Neural cell (in vitro differentiated cells): ENCODE measurements at regions not wholly inside any gene's neighbourhood (a gene's known extent, or its start where the extent isn't known, plus 50 kb on each side); places are given as distances from the start of the nearest gene placed in this dataset.

ENCODE experiments used
- H2AFZ ChIP-seq: fragments of 200-600, 300-800 bp; sonication (generic), shearing (Covaris generic); 2 replicates; pipeline ENCODE4 v1.6.0; 2014; ENCODE audit warnings: low read depth, mild to moderate bottlenecking, antibody characterized with exemption, low read length, moderate library complexity
- H3F3A ChIP-seq: fragments of 200-600 bp; shearing (Covaris generic); 2 replicates; pipeline ENCODE4 v1.6.1; 2016; ENCODE audit warnings: mild to moderate bottlenecking, moderate library complexity, mixed read lengths, antibody characterized with exemption, low read length; ENCODE audit not compliant: insufficient read depth, poor library complexity, severe bottlenecking
- H3K27ac ChIP-seq: fragments of 200-600, 300-800 bp; sonication (generic), shearing (Covaris generic); 2 replicates; pipeline ENCODE4 v1.5.1; 2014; ENCODE audit warnings: mild to moderate bottlenecking, low read length, moderate library complexity
- H3K27me3 ChIP-seq: fragments of 300-800, 200-600 bp; sonication (generic), shearing (Covaris generic); 2 replicates; pipeline ENCODE4 v1.6.0; 2014; ENCODE audit warnings: mild to moderate bottlenecking, low read depth, low read length, moderate library complexity; ENCODE audit not compliant: insufficient read depth
- H3K36me3 ChIP-seq: fragments of 300-800, 200-600 bp; sonication (generic), shearing (Covaris generic); 2 replicates; pipeline ENCODE4 v1.5.1; 2014; ENCODE audit warnings: mild to moderate bottlenecking, antibody characterized with exemption, low read length, moderate library complexity; ENCODE audit not compliant: insufficient read depth
- H3K4me2 ChIP-seq: fragments of 300-800, 200-600 bp; sonication (generic), shearing (Covaris generic); 2 replicates; pipeline ENCODE4 v1.6.0; 2014; ENCODE audit warnings: mild to moderate bottlenecking, low read length
- H3K4me3 ChIP-seq: fragments of 300-800, 200-600 bp; sonication (generic), shearing (Covaris generic); 2 replicates; pipeline ENCODE4 v1.5.1; 2014; ENCODE audit warnings: mild to moderate bottlenecking, low read length, moderate library complexity
- H3K79me2 ChIP-seq: fragments of 200-600 bp; shearing (Covaris generic); replicated peaks from 2 replicates; pipeline ENCODE4 v1.6.0; 2014; ENCODE audit warnings: mild to moderate bottlenecking, low read length, moderate library complexity; ENCODE audit not compliant: insufficient read depth
- H3K9ac ChIP-seq: fragments of 300-800, 200-600 bp; sonication (generic), shearing (Covaris generic); 2 replicates; pipeline ENCODE4 v1.6.1; 2016; ENCODE audit warnings: mild to moderate bottlenecking, low read length, mixed read lengths
- H3K9me2 ChIP-seq: fragments of 200-600 bp; shearing (Covaris generic); 2 replicates; pipeline ENCODE4 v1.6.1; 2016; ENCODE audit warnings: mild to moderate bottlenecking, low read length, mixed read lengths; ENCODE audit not compliant: insufficient read depth
- H3K9me3 ChIP-seq: fragments of 200-600, 300-800 bp; sonication (generic), shearing (Covaris generic); 2 replicates; pipeline ENCODE4 v1.6.1; 2016; ENCODE audit warnings: mild to moderate bottlenecking, mixed run types, low read length, moderate library complexity, mixed read lengths
- H4K20me1 ChIP-seq: fragments of 200-600 bp; shearing (Covaris generic); 2 replicates; pipeline ENCODE4 v1.6.1; 2016; ENCODE audit warnings: mild to moderate bottlenecking, mixed run types; ENCODE audit not compliant: insufficient read depth
- EP300 ChIP-seq: fragments of 450-650 bp; conservative IDR thresholded peaks from 2 replicates; pipeline ENCODE4 v1.6.1; 2014; ENCODE audit warnings: antibody characterized with exemption, mild to moderate bottlenecking, moderate library complexity; ENCODE audit not compliant: poor library complexity, severe bottlenecking
- EZH2 ChIP-seq: fragments of 200-600, 300-800 bp; shearing (Covaris generic), sonication (generic); IDR thresholded peaks from 2 replicates; pipeline ENCODE4 v1.6.1; 2014; ENCODE audit warnings: antibody characterized with exemption, low read length, borderline replicate concordance, mild to moderate bottlenecking; ENCODE audit not compliant: insufficient read depth, poor library complexity, severe bottlenecking
- MXI1 ChIP-seq: fragments of 450-650 bp; conservative IDR thresholded peaks from 2 replicates; pipeline ENCODE4 v1.6.1; 2014; ENCODE audit warnings: antibody characterized with exemption, mild to moderate bottlenecking; ENCODE audit not compliant: poor library complexity, severe bottlenecking
- POLR2AphosphoS5 ChIP-seq: IDR thresholded peaks from 2 replicates; pipeline ENCODE4 v1.6.1; 2012
- RAD21 ChIP-seq: fragments of 450-650 bp; conservative IDR thresholded peaks from 2 replicates; pipeline ENCODE4 v1.6.1; 2014; ENCODE audit warnings: antibody characterized with exemption, mild to moderate bottlenecking, moderate library complexity
- SMC3 ChIP-seq: fragments of 450-650 bp; conservative IDR thresholded peaks from 2 replicates; pipeline ENCODE4 v1.6.1; 2014; ENCODE audit warnings: antibody characterized with exemption, mild to moderate bottlenecking, moderate library complexity; ENCODE audit not compliant: poor library complexity
- TAF1 ChIP-seq: IDR thresholded peaks from 2 replicates; pipeline ENCODE4 v1.6.1; 2012; ENCODE audit warnings: low read depth
- TF ChIP-seq, protein P1 (sequence below): fragments of 450-650 bp; IDR thresholded peaks from 2 replicates; pipeline ENCODE4 v1.5.1; 2014; ENCODE audit warnings: antibody characterized with exemption, mild to moderate bottlenecking, moderate library complexity; ENCODE audit not compliant: poor library complexity, severe bottlenecking
- TF ChIP-seq, protein P2 (sequence below): IDR thresholded peaks from 2 replicates; pipeline ENCODE4 v1.6.1; 2012; ENCODE audit warnings: borderline replicate concordance

GRCh38 chr10:61302124-61302523 lies 151.1 kb downstream of the TMEM26 start:
- Histone ChIP-seq H3K4me3 (no peak overlapping the region), H3K27ac (no peak overlapping the region), H3F3A (no peaks in the 10 kb centered on the region), H3K4me2 (no peak overlapping the region), H3K9ac (no peak overlapping the region), H3K9me3 (no peaks in the 10 kb centered on the region), H3K36me3 (no peaks in the 10 kb centered on the region), H2AFZ (no peak overlapping the region), H3K79me2 (no peaks in the 10 kb centered on the region), H4K20me1 (no peaks in the 10 kb centered on the region), H3K9me2 (no peaks in the 10 kb centered on the region), H3K27me3 (no peaks in the 10 kb centered on the region)
- TF ChIP-seq, protein P1, sequence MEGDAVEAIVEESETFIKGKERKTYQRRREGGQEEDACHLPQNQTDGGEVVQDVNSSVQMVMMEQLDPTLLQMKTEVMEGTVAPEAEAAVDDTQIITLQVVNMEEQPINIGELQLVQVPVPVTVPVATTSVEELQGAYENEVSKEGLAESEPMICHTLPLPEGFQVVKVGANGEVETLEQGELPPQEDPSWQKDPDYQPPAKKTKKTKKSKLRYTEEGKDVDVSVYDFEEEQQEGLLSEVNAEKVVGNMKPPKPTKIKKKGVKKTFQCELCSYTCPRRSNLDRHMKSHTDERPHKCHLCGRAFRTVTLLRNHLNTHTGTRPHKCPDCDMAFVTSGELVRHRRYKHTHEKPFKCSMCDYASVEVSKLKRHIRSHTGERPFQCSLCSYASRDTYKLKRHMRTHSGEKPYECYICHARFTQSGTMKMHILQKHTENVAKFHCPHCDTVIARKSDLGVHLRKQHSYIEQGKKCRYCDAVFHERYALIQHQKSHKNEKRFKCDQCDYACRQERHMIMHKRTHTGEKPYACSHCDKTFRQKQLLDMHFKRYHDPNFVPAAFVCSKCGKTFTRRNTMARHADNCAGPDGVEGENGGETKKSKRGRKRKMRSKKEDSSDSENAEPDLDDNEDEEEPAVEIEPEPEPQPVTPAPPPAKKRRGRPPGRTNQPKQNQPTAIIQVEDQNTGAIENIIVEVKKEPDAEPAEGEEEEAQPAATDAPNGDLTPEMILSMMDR = no peak
- TF ChIP-seq MXI1 (no peak), SMC3 (no peak), EZH2 (no peak), POLR2AphosphoS5 (no peak), EP300 (no peak), TAF1 (no peak), RAD21 (no peak)
- TF ChIP-seq, protein P2, sequence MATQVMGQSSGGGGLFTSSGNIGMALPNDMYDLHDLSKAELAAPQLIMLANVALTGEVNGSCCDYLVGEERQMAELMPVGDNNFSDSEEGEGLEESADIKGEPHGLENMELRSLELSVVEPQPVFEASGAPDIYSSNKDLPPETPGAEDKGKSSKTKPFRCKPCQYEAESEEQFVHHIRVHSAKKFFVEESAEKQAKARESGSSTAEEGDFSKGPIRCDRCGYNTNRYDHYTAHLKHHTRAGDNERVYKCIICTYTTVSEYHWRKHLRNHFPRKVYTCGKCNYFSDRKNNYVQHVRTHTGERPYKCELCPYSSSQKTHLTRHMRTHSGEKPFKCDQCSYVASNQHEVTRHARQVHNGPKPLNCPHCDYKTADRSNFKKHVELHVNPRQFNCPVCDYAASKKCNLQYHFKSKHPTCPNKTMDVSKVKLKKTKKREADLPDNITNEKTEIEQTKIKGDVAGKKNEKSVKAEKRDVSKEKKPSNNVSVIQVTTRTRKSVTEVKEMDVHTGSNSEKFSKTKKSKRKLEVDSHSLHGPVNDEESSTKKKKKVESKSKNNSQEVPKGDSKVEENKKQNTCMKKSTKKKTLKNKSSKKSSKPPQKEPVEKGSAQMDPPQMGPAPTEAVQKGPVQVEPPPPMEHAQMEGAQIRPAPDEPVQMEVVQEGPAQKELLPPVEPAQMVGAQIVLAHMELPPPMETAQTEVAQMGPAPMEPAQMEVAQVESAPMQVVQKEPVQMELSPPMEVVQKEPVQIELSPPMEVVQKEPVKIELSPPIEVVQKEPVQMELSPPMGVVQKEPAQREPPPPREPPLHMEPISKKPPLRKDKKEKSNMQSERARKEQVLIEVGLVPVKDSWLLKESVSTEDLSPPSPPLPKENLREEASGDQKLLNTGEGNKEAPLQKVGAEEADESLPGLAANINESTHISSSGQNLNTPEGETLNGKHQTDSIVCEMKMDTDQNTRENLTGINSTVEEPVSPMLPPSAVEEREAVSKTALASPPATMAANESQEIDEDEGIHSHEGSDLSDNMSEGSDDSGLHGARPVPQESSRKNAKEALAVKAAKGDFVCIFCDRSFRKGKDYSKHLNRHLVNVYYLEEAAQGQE = no peak

DNA sequence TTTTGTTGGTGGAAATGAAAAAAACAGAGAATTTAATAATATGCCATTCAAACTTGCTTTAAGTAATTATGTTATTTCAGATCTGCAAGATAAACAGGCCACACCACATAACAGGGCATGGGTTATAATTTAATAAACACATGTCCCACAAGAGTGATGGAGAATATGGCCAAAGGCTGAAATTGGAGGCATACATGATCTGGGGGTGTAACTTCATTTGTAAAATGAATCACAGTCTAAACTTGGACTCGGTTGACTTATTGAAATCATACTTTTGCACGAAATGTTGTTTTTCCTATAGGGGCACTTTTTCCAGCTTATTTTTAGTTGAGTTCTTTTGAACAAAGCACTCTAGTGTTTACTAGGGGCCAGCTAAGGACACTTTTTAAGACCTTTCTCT lies 151.6 kb downstream of the TMEM26 start:
- no peaks in the 10 kb centered on the region for H4K20me1 ChIP-seq
- H3F3A ChIP-seq = no peaks in the 10 kb centered on the region
- H3K79me2 ChIP-seq = no peaks in the 10 kb centered on the region
- no peak overlapping the region for H3K4me2 ChIP-seq
- no peaks in the 10 kb centered on the region for H3K9me3 ChIP-seq
- H3K27ac ChIP-seq = no peak overlapping the region
- no peak for TF ChIP-seq RAD21
- TF ChIP-seq EP300 = no peak
- TF ChIP-seq EZH2 = no peak
- no peak for TF ChIP-seq SMC3
- TF ChIP-seq MXI1 = no peak
- TF ChIP-seq TAF1 = no peak
- H2AFZ ChIP-seq = no peak overlapping the region
- no peaks in the 10 kb centered on the region for H3K27me3 ChIP-seq
- no peak overlapping the region for H3K9ac ChIP-seq
- H3K4me3 ChIP-seq = no peak overlapping the region
- H3K9me2 ChIP-seq = no peaks in the 10 kb centered on the region
- no peaks in the 10 kb centered on the region for H3K36me3 ChIP-seq

- no peaks in the 10 kb centered on the region for H3K36me3 ChIP-seq
- H3F3A ChIP-seq = no peaks in the 10 kb centered on the region
- no peaks in the 10 kb centered on the region for H3K79me2 ChIP-seq
- no peak overlapping the region for H3K9ac ChIP-seq
- H3K9me2 ChIP-seq = no peaks in the 10 kb centered on the region
- H3K27me3 ChIP-seq = no peaks in the 10 kb centered on the region
- TF ChIP-seq, protein P1 = no peak
- TF ChIP-seq, protein P2 = no peak
- TF ChIP-seq EZH2 (no peak), SMC3 (no peak), POLR2AphosphoS5 (no peak)
- no peak overlapping the region for H2AFZ ChIP-seq
- no peak overlapping the region for H3K4me3 ChIP-seq
- no peaks in the 10 kb centered on the region for H4K20me1 ChIP-seq
- no peak overlapping the region for H3K4me2 ChIP-seq
- H3K9me3 ChIP-seq = no peaks in the 10 kb centered on the region
- no peak overlapping the region for H3K27ac ChIP-seq
Measured at GRCh38 chr10:61299841-61300240, 153.3 kb downstream of the TMEM26 start.
